Adrenal gland (tissue), 9 donors: ENCODE measurements at regions not wholly inside any gene's neighbourhood (a gene's known extent, or its start where the extent isn't known, plus 50 kb on each side); places are given as distances from the start of the nearest gene placed in this dataset.

Experiments used
- DNase-seq, 7 donors: peaks; one replicate each; pipeline ENCODE4 v3.0.0-alpha.2; 2019 to 2020
- H3K27ac ChIP-seq, 5 donors: fragments of 200-600 bp; sonication (generic) in 4 of 5; 1 replicate in 3 of 5; 2 replicates in 2 of 5; pipeline versions ENCODE4 v1.5.1 to v1.8.0; 2016 to 2020; ENCODE audit warnings: mild to moderate bottlenecking in 1 of 5
- H3K27me3 ChIP-seq: fragments of 200-600 bp; 2 replicates; pipeline ENCODE4 v1.8.0; 2021
- H3K36me3 ChIP-seq, 2 donors: fragments of 200-600 bp; replicated peaks in 1 of 2; 1 replicate in 1 of 2; 2 replicates in 1 of 2; pipeline versions ENCODE4 v1.5.1 to v1.8.0; 2018 to 2022
- H3K4me1 ChIP-seq, 2 donors: fragments of 200-600 bp; replicated peaks in 1 of 2; 1 replicate in 1 of 2; 2 replicates in 1 of 2; pipeline versions ENCODE4 v1.5.1 to v1.8.0; 2018 to 2021
- H3K4me3 ChIP-seq, 4 donors: fragments of 200-600 bp; sonication (generic) in 3 of 4; one replicate each; pipeline ENCODE4 v1.5.1; 2016 to 2018
- H3K9me3 ChIP-seq, 3 donors: fragments of 200-600 bp; sonication (generic) in 1 of 3; replicated peaks in 1 of 3; 1 replicate in 2 of 3; 2 replicates in 1 of 3; pipeline versions ENCODE4 v1.5.1 to v1.8.0; 2016 to 2021
- POLR2A ChIP-seq, 2 donors: fragments of 450-650 bp; IDR thresholded peaks; one replicate each; pipeline ENCODE4 v1.6.1; 2017; ENCODE audit warnings: antibody characterized with exemption in 2 of 2, mild to moderate bottlenecking in 2 of 2, moderate library complexity in 1 of 2
- WGBS, 4 donors: extraction: QIAGEN DNeasy Blood & Tissue Kit in 2 of 4; methylation state at CpG; one replicate each; pipeline versions ENCODE4 v1.1.5 to v1.1.7; 2013 to 2017; 5-methylcytosine and 5-hydroxymethylcytosine counted together
- intact Hi-C, 2 donors: fragments of 100-400 bp; cut with DNase I; formaldehyde crosslinking; loops; one replicate each; pipeline versions ENCODE4 v1.14.1 to v1.15.0; 2022 to 2023
- TF ChIP-seq, protein P1 (sequence below), 6 experiments: fragments of 450-650 bp in 4 of 6; fragments of 200-600 bp in 2 of 6; sonication (generic) in 1 of 6; IDR thresholded peaks; 1 replicate in 5 of 6; 2 replicates in 1 of 6; pipeline versions ENCODE4 v1.5.1 to v1.8.0; 2016 to 2021; ENCODE audit warnings: antibody characterized with exemption in 6 of 6, mild to moderate bottlenecking in 2 of 6, moderate library complexity in 1 of 6
- donor health status: healthy with polysubstance abuse.
- donor health status: Bipolar disorder and iron deficiency.
- donor health status: DM: yes; HTN: yes; CAD: no.
- donor health status: DM: no; HTN: no; CAD: no.
- donor health status: DM: no; HTN: no; CAD: no.

DNA sequence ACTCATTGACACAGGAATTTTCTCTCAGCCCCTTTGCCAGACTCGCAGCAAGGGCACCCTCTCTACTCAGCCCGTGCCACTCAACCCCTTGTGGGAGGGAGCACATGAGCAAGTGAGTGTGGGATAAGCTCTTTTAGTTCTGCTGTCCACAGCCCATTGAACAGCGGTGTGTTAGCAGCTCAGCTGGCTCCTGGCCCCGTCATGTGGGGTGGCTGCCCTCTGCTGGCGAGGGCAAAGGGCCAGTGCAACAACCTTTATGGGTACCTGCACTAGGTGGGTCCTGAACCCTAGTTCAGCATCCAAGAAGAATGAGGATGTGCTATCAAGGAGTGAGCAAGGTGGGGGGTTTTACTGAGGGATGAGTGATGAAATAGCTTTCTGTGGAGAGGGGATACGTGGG is 85.0 kb upstream of the ZNF81 start:
- no peaks in the 10 kb centered on the region for H3K4me1 ChIP-seq
- TF ChIP-seq, protein P1, sequence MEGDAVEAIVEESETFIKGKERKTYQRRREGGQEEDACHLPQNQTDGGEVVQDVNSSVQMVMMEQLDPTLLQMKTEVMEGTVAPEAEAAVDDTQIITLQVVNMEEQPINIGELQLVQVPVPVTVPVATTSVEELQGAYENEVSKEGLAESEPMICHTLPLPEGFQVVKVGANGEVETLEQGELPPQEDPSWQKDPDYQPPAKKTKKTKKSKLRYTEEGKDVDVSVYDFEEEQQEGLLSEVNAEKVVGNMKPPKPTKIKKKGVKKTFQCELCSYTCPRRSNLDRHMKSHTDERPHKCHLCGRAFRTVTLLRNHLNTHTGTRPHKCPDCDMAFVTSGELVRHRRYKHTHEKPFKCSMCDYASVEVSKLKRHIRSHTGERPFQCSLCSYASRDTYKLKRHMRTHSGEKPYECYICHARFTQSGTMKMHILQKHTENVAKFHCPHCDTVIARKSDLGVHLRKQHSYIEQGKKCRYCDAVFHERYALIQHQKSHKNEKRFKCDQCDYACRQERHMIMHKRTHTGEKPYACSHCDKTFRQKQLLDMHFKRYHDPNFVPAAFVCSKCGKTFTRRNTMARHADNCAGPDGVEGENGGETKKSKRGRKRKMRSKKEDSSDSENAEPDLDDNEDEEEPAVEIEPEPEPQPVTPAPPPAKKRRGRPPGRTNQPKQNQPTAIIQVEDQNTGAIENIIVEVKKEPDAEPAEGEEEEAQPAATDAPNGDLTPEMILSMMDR (IDR thresholded peaks at IDR 0.05): peak in 5 of 6 experiments; percentile 14 to 40 (median 28)
- no peak for TF ChIP-seq POLR2A (IDR thresholded peaks at IDR 0.05)
- intact Hi-C loops: no loop called here
- H3K27ac ChIP-seq: peak overlapping the region in 1 of 5 donors; percentile 56
- no peaks in the 10 kb centered on the region for H3K9me3 ChIP-seq
- no peaks in the 10 kb centered on the region for H3K36me3 ChIP-seq
- 32 to 71% (median 51%) methylated on average over 3 to 6 of the region's 6 CpGs for WGBS, 4 donors
- DNase-seq: peak; percentile 21 to 59 (median 35)
- no peak overlapping the region for H3K4me3 ChIP-seq
- peaks cover 5% of the 10 kb centered on the region for H3K27me3 ChIP-seq

DNA sequence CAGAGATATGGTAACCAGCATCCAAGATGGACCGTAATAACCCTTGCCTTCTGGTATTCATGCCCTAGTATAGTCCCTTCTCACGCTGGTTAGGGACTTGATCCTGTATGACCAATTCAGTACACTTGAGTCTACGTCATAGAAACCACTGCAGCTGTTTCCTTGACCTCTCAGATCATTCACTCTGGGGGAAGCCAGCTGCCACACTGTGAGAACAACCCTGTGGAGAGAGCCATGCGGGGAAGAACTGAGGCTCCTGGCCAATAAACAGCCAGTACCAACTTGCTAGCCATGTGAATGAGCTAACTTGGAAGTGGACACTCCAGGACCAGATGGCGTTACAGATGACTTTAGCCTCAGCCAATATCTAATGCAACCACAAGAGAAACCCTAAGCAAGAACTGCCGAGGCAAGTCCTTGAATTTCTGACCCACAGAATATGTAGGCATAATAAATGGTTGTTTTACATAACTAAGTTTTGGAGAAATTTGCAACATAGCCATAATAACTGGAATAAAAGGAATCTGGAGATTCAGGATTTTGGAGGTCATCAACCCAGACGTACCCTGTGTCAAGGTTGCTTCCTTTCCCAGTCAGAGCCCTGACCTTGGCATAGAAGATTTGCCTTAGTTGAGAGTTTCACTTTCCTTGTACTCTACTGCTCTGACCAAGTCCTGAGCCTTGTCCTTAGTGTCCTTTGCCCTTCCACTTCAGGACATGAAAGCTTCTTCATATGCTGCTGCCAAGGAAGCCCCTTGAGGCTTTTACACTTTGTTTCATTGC is 87.3 kb upstream of the ZNF81 start:
- TF ChIP-seq, protein P1 (IDR thresholded peaks at IDR 0.05): no peak
- no peak for TF ChIP-seq POLR2A (IDR thresholded peaks at IDR 0.05)
- intact Hi-C loops: no loop called here

DNA sequence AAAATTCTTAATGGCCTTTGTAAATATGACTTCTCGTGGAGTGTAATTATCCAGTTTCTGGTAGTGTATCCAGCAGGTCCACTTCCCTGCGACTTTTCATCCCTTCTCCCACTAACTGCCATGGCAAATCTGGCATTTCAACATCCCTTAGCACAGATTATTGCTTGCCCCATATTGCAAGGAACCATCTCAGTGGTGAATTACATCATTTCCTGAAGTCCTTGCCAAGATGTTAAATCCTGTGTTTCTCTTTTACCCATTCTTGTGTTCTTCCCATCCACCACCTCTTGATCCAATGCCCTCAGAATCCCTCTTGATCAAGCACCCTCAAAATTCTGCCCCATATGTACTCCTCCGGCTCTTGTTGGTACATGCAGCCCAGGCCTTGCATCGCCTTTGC is 88.1 kb upstream of the ZNF81 start:
- Histone ChIP-seq H3K4me1 (no peaks in the 10 kb centered on the region), H3K9me3 (no peaks in the 10 kb centered on the region), H3K27ac (no peak overlapping the region), H3K36me3 (no peaks in the 10 kb centered on the region), H3K27me3 (peaks cover 2% of the 10 kb centered on the region), H3K4me3 (no peak overlapping the region)
- intact Hi-C loops: no loop called here
- no peak for DNase-seq
- WGBS, 4 donors: 73 to 100% (median 87%) methylated on average over 4 of the region's 4 CpGs
- TF ChIP-seq, protein P1 (IDR thresholded peaks at IDR 0.05): no peak
- no peak for TF ChIP-seq POLR2A (IDR thresholded peaks at IDR 0.05)

More for the DNA sequence above, 87.3 kb upstream of the ZNF81 start:
- H3K4me1 ChIP-seq: no peaks in the 10 kb centered on the region
- 26 to 52% (median 32%) methylated on average over 2 to 7 of the region's 7 CpGs for WGBS, 4 donors
- DNase-seq: peak in 2 of 7 donors; percentile 20 to 25
- peak overlapping the region in 1 of 5 donors; percentile 2 for H3K27ac ChIP-seq
- H3K4me3 ChIP-seq: no peak overlapping the region
- H3K9me3 ChIP-seq: no peaks in the 10 kb centered on the region
- peaks cover 5% of the 10 kb centered on the region for H3K27me3 ChIP-seq
- no peaks in the 10 kb centered on the region for H3K36me3 ChIP-seq

DNA sequence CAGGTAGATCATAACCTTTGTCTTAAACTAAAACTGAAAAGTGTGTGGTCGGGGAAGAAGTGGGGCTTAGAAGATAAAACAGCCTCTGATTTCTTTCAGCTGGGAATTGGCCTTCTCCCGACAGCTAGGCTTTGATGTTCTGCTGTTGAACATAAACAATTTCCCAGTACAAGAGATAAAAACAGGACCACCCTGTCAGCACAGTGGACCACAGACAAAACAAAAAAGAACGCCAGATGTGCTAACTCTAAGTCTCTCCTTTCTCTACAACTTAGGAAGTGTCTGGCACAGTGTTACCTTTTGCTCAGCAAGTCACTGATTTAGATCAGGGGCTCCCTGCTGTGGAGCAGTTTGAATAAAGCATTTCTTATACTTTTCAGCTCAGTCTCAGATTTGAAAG is 87.5 kb upstream of the UXT start:
- H3K27ac ChIP-seq: no peak overlapping the region

More for the DNA sequence above, 87.5 kb upstream of the UXT start:
- Histone ChIP-seq H3K27me3 (no peaks in the 10 kb centered on the region), H3K36me3 (no peaks in the 10 kb centered on the region), H3K4me3 (no peak overlapping the region), H3K4me1 (no peaks in the 10 kb centered on the region), H3K9me3 (no peaks in the 10 kb centered on the region)
- no peak for TF ChIP-seq POLR2A (IDR thresholded peaks at IDR 0.05)
- TF ChIP-seq, protein P1 (IDR thresholded peaks at IDR 0.05): no peak
- intact Hi-C loops: no loop called here
- no peak for DNase-seq
- WGBS, 4 donors: 43 to 66% (median 52%) methylated on average over 3 of the region's 3 CpGs
